ENCODE measurements at regions not wholly inside any gene's neighbourhood (a gene's known extent, or its start where the extent isn't known, plus 50 kb on each side); places are given as distances from the start of the nearest gene placed in this dataset.
"Not testable (repeated sequence)": the region's sequence is repeated elsewhere in the genome, so short reads cannot be mapped to it uniquely, and the experiment has no call there.

DNA sequence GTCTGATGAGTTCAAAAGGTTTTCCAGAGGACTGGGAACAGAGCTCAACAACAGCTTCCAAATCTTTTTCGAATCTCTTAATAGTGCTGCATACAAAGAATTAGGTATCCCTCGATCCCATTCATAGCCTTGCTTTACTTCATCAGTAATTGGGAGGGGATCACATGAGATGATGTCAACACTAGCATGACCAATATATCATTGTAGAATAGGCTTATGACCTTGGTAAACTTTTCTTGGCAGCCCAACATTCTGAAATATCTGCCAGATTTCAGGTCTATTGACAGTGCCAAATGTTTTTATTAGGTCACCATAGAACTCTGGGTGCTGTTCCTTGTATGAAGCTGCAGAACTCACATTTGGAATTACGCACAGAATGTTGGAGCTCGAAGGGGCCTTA, 228.9 kb downstream of the FGF10 start:
- Histone ChIP-seq H3K4me1 (ENCODE audit: insufficient read depth, insufficient read length) (no peaks in the 10 kb centered on the region), H3K4me3 (ENCODE audit: insufficient read length, low read depth) (no peak overlapping the region)

GRCh38 chr5:44150075-44150723, 239.0 kb downstream of the FGF10 start:
- no peak for DNase-seq (ENCODE audit: low read depth, low spot score)
- Histone ChIP-seq H3K36me3 (ENCODE audit: insufficient read depth, insufficient read length, low read length) (no peaks in the 10 kb centered on the region), H3K27me3 (ENCODE audit: insufficient read depth, insufficient read length) (no peaks in the 10 kb centered on the region), H3K4me3 (ENCODE audit: insufficient read length, low read depth) (no peak overlapping the region), H3K4me1 (ENCODE audit: insufficient read depth, insufficient read length) (no peaks in the 10 kb centered on the region), H3K9me3 (ENCODE audit: insufficient read depth, low read length) (peaks cover 4% of the 10 kb centered on the region; the same call in 1 of the 2 replicates), H3K9ac (ENCODE audit: insufficient read length, low read depth) (no peak overlapping the region)
- TF ChIP-seq ZNF274 (IDR thresholded peaks at IDR 0.05; ENCODE audit: low read depth, low read length): no peak
- TF ChIP-seq SUZ12 (IDR thresholded peaks at IDR 0.05; ENCODE audit: extremely low read depth, insufficient read depth, insufficient read length): no peak
- TF ChIP-seq YY1 (IDR thresholded peaks at IDR 0.05; ENCODE audit: insufficient read depth, insufficient read length): no peak

More for the DNA sequence above, 228.9 kb downstream of the FGF10 start:
- H3K36me3 ChIP-seq (ENCODE audit: insufficient read depth, insufficient read length, low read length): no peaks in the 10 kb centered on the region
- no peak for DNase-seq (ENCODE audit: low read depth, low spot score)
- H3K27me3 ChIP-seq (ENCODE audit: insufficient read depth, insufficient read length): no peaks in the 10 kb centered on the region
- H3K9me3 ChIP-seq (ENCODE audit: insufficient read depth, low read length): peaks cover 11% of the 10 kb centered on the region; the same call in 1 of the 2 replicates
- H3K9ac ChIP-seq (ENCODE audit: insufficient read length, low read depth): no peak overlapping the region
- no peak for TF ChIP-seq SUZ12 (IDR thresholded peaks at IDR 0.05; ENCODE audit: extremely low read depth, insufficient read depth, insufficient read length)
- no peak for TF ChIP-seq YY1 (IDR thresholded peaks at IDR 0.05; ENCODE audit: insufficient read depth, insufficient read length)
- TF ChIP-seq ZNF274 (IDR thresholded peaks at IDR 0.05; ENCODE audit: low read depth, low read length): no peak

DNA sequence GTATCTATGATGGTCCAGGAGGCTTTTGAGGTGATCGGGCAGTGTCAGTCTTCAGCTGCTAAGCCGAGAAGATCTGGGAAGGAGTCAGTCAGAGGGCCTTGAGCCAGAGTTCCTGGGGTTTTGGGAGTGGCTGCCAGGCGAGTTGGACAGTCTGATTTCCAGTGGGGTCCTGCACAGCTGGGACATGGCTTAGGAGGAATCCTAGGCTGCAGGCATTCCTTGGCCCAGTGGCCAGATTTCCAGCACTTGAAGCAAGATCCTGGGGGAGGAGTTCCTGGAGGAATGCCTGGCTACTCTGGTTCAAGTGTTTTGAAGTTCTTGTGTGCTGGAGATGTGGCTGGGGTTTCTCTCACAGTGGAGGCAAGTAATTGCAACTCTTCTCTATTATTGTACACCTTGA, 271.3 kb downstream of the FGF10 start:
- not testable (repeated sequence) for DNase-seq (ENCODE audit: low read depth, low spot score); H3K4me3 ChIP-seq (ENCODE audit: insufficient read length, low read depth); H3K4me1 ChIP-seq (ENCODE audit: insufficient read depth, insufficient read length); H3K36me3 ChIP-seq (ENCODE audit: insufficient read depth, insufficient read length, low read length); H3K27me3 ChIP-seq (ENCODE audit: insufficient read depth, insufficient read length); H3K9ac ChIP-seq (ENCODE audit: insufficient read length, low read depth); H3K9me3 ChIP-seq (ENCODE audit: insufficient read depth, low read length)

DNA sequence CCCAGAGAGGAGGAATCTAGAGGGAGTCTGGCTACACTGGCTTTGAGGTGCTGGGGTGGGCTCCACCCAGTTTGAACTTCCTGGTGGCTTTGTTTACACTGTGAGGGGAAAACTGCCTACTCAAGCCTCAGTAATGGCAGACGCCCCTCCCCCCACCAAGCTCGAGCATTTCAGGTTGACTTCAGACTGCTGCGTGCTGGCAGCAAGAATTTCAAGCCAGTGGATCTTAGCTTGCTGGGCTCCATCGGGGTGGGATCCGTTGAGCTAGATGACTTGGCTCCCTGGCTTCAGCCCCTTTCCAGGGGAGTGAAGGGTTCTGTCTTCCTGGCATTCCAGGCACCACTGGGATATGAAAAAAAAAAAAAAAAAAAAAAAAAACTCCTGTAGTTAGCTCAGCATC, 281.0 kb downstream of the FGF10 start:
- not testable (repeated sequence) for H3K36me3 ChIP-seq (ENCODE audit: insufficient read depth, insufficient read length, low read length); H3K4me3 ChIP-seq (ENCODE audit: insufficient read length, low read depth); H3K4me1 ChIP-seq (ENCODE audit: insufficient read depth, insufficient read length); H3K27me3 ChIP-seq (ENCODE audit: insufficient read depth, insufficient read length); DNase-seq (ENCODE audit: low read depth, low spot score); H3K9ac ChIP-seq (ENCODE audit: insufficient read length, low read depth)
- peaks cover 11% of the 10 kb centered on the region; the same call in 1 of the 2 replicates for H3K9me3 ChIP-seq (ENCODE audit: insufficient read depth, low read length)

- no peaks in the 10 kb centered on the region for H3K4me1 ChIP-seq (ENCODE audit: insufficient read depth, insufficient read length)
- no peak for TF ChIP-seq YY1 (IDR thresholded peaks at IDR 0.05; ENCODE audit: insufficient read depth, insufficient read length)
- TF ChIP-seq ZNF274 (IDR thresholded peaks at IDR 0.05; ENCODE audit: low read depth, low read length): no peak
- no peak for TF ChIP-seq SUZ12 (IDR thresholded peaks at IDR 0.05; ENCODE audit: extremely low read depth, insufficient read depth, insufficient read length)
Observed at GRCh38 chr5:44099643-44100042, 289.6 kb downstream of the FGF10 start.

DNA sequence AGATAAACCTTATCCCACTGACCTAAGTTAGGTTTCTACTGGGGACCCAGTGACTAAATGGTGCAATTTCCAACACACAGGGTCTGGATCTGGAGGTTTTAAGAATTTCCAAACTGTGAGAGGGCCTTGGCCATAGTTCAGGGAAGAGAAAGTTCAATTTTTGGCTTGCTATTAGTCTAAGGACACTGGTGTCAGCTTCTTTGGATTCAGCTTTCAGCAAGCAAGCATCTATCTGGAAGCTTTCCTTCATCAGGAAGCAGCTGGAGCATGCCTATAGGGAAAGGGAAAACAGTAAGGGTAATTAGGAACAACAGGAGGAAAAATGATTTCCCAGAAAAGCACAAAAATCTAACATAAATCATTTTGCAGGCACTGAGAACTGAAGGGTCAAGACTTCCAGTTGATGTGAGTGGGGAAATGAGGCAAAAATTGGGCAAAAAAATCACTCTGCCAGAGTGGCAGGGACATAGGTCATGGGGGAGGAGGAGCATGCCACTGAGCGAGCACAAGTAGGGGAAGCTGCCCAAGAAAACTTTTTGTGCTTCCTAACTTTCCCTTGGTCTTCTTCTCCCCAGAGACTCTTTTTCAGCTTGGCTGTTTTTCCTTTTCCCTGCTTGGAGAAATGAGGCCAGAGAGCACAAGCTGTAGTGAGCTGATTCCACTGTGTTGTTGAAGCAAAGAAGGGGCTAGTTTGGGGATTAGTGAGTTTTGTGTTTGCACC, 299.6 kb downstream of the FGF10 start:
- Histone ChIP-seq H3K27me3 (ENCODE audit: insufficient read depth, insufficient read length) (no peaks in the 10 kb centered on the region), H3K4me1 (ENCODE audit: insufficient read depth, insufficient read length) (no peaks in the 10 kb centered on the region), H3K9me3 (ENCODE audit: insufficient read depth, low read length) (no peaks in the 10 kb centered on the region), H3K36me3 (ENCODE audit: insufficient read depth, insufficient read length, low read length) (no peaks in the 10 kb centered on the region), H3K4me3 (ENCODE audit: insufficient read length, low read depth) (no peak overlapping the region), H3K9ac (ENCODE audit: insufficient read length, low read depth) (no peak overlapping the region)
- no peak for TF ChIP-seq YY1 (IDR thresholded peaks at IDR 0.05; ENCODE audit: insufficient read depth, insufficient read length)
- no peak for TF ChIP-seq SUZ12 (IDR thresholded peaks at IDR 0.05; ENCODE audit: extremely low read depth, insufficient read depth, insufficient read length)
- no peak for TF ChIP-seq ZNF274 (IDR thresholded peaks at IDR 0.05; ENCODE audit: low read depth, low read length)
- no peak for DNase-seq (ENCODE audit: low read depth, low spot score)

More at GRCh38 chr5:44099643-44100042, 289.6 kb downstream of the FGF10 start:
- no peaks in the 10 kb centered on the region for H3K27me3 ChIP-seq (ENCODE audit: insufficient read depth, insufficient read length)
- H3K4me3 ChIP-seq (ENCODE audit: insufficient read length, low read depth): no peak overlapping the region
- no peaks in the 10 kb centered on the region for H3K9me3 ChIP-seq (ENCODE audit: insufficient read depth, low read length)
- no peak overlapping the region for H3K9ac ChIP-seq (ENCODE audit: insufficient read length, low read depth)
- no peak for DNase-seq (ENCODE audit: low read depth, low spot score)
- no peaks in the 10 kb centered on the region for H3K36me3 ChIP-seq (ENCODE audit: insufficient read depth, insufficient read length, low read length)

DNA sequence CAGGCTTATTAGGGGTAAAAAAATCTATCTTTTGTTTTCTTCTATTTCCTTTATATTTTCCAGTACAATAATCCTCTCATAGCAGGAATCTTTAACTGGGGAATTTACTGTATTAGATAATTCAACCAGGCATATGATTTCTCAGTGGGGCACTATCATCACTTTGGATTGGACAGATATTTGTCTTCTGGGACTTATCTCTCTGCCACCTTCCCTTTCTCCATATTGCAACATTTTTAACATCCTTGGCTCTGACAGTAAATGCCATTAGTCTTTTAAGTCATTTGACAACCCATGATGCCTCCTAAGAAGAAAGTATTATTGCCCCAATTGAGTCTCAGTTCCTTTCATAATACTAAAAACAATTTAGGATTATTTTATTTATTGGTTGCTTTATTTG, 304.1 kb downstream of the FGF10 start:
- Histone ChIP-seq H3K27me3 (ENCODE audit: insufficient read depth, insufficient read length) (no peaks in the 10 kb centered on the region), H3K9ac (ENCODE audit: insufficient read length, low read depth) (no peak overlapping the region), H3K4me3 (ENCODE audit: insufficient read length, low read depth) (no peak overlapping the region), H3K4me1 (ENCODE audit: insufficient read depth, insufficient read length) (no peaks in the 10 kb centered on the region), H3K9me3 (ENCODE audit: insufficient read depth, low read length) (no peaks in the 10 kb centered on the region), H3K36me3 (ENCODE audit: insufficient read depth, insufficient read length, low read length) (no peaks in the 10 kb centered on the region)
- no peak for DNase-seq (ENCODE audit: low read depth, low spot score)
- TF ChIP-seq SUZ12 (IDR thresholded peaks at IDR 0.05; ENCODE audit: extremely low read depth, insufficient read depth, insufficient read length) (no peak), ZNF274 (IDR thresholded peaks at IDR 0.05; ENCODE audit: low read depth, low read length) (no peak), YY1 (IDR thresholded peaks at IDR 0.05; ENCODE audit: insufficient read depth, insufficient read length) (no peak)

GRCh38 chr5:44074547-44074946, 314.7 kb downstream of the FGF10 start:
- not testable (repeated sequence) for H3K4me3 ChIP-seq (ENCODE audit: insufficient read length, low read depth); H3K4me1 ChIP-seq (ENCODE audit: insufficient read depth, insufficient read length); H3K9ac ChIP-seq (ENCODE audit: insufficient read length, low read depth); H3K36me3 ChIP-seq (ENCODE audit: insufficient read depth, insufficient read length, low read length); DNase-seq (ENCODE audit: low read depth, low spot score); H3K9me3 ChIP-seq (ENCODE audit: insufficient read depth, low read length); H3K27me3 ChIP-seq (ENCODE audit: insufficient read depth, insufficient read length)

Data from NT2/D1 (cell line).